ENCODE measurements at regions not wholly inside any gene's neighbourhood (a gene's known extent, or its start where the extent isn't known, plus 50 kb on each side); places are given as distances from the start of the nearest gene placed in this dataset.

DNA sequence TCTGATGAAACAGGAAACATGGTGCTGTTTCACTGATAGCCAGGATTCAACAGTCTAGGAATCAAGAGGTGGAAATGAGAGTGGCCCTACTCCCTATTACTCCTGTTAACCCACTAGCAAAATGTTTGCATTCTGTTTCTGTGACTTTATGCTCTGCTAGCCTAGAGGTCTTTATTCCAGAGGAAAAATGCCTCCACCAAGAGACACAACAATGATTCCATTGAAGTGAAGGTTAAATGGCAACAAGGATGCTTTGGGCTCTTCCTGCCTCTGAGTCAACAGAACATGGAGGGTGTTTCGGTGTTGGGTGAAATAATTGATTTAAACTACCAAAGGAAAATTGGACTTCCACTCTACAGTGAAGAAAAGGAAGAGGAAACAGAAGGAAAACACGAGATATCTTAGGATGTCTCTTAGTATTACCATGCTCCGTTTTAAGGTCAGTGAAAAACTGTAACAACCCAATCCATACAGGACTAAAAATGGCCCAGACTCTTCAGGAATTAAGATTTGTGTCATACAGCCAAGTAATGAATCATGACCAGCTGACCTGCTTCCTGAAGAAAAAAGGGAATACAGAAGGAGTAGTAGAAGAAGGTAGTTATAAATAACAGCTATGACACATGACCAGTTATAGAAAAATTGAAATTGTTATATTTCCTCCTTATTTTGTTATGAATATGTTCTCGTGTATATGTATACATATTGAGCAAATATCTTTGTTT lies 1237.8 kb downstream of the NCAM2 start:
- no peaks in the 10 kb centered on the region for H3K9me2 ChIP-seq (ENCODE audit: insufficient read depth)
- H3K4me3 ChIP-seq (replicated peaks in 1 of 2; ENCODE audit: low read depth in 1 of 2, low read length in 2 of 2): no peak overlapping the region
- H4K20me1 ChIP-seq (ENCODE audit: insufficient read depth): no peaks in the 10 kb centered on the region
- no TSS peak for BruUV-seq (replicated peaks)
- intact Hi-C loops (cut with micrococcal nuclease): no loop called here
- no peak overlapping the region for H3K27ac ChIP-seq (ENCODE audit: low read depth, low read length)
- H3K27me3 ChIP-seq (ENCODE audit: insufficient read depth, low read length): no peaks in the 10 kb centered on the region
- H3K9ac ChIP-seq (ENCODE audit: low read length): no peak overlapping the region
- ChIA-PET POLR2A (no interaction called here), RAD21 (ENCODE audit: low non-redundant PET in 1 of 2, low total read pairs in 2 of 2, uncharacterized antibody in 2 of 2, unreplicated experiment in 2 of 2) (no interaction called here), CTCF (no interaction called here)
- no peak overlapping the region for H2AFZ ChIP-seq (ENCODE audit: low read depth, low read length, poor library complexity, severe bottlenecking)
- H3K36me3 ChIP-seq (ENCODE audit: control insufficient read depth in 1 of 2, insufficient read depth in 2 of 2, low read length in 2 of 2): no peaks in the 10 kb centered on the region
- H3K4me2 ChIP-seq (ENCODE audit: low read length): no peak overlapping the region
- H3K79me2 ChIP-seq (ENCODE audit: insufficient read depth, low read length): no peaks in the 10 kb centered on the region
- DNase-seq (ENCODE audit: low read depth, low spot score) (no peak), ATAC-seq (no peak)
- TF ChIP-seq, protein P1, sequence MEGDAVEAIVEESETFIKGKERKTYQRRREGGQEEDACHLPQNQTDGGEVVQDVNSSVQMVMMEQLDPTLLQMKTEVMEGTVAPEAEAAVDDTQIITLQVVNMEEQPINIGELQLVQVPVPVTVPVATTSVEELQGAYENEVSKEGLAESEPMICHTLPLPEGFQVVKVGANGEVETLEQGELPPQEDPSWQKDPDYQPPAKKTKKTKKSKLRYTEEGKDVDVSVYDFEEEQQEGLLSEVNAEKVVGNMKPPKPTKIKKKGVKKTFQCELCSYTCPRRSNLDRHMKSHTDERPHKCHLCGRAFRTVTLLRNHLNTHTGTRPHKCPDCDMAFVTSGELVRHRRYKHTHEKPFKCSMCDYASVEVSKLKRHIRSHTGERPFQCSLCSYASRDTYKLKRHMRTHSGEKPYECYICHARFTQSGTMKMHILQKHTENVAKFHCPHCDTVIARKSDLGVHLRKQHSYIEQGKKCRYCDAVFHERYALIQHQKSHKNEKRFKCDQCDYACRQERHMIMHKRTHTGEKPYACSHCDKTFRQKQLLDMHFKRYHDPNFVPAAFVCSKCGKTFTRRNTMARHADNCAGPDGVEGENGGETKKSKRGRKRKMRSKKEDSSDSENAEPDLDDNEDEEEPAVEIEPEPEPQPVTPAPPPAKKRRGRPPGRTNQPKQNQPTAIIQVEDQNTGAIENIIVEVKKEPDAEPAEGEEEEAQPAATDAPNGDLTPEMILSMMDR (IDR thresholded peaks at IDR 0.05 in 2 of 3, conservative IDR thresholded peaks at IDR 0.05 in 1 of 3; ENCODE audit: borderline replicate concordance in 1 of 3, insufficient read depth in 1 of 3, low read depth in 2 of 3, low read length in 2 of 3): no peak
- TF ChIP-seq EGR1 (IDR thresholded peaks at IDR 0.05; ENCODE audit: low read depth): no peak
- no peak for TF ChIP-seq EZH2 (IDR thresholded peaks at IDR 0.05)
- TF ChIP-seq JUND (IDR thresholded peaks at IDR 0.05): no peak
- H3K4me1 ChIP-seq (ENCODE audit: control insufficient read depth in 1 of 2, insufficient read depth in 2 of 2, low read length in 2 of 2): no peaks in the 10 kb centered on the region
- H3K9me3 ChIP-seq (ENCODE audit: control insufficient read depth in 1 of 2, insufficient read depth in 1 of 2, low read depth in 1 of 2, low read length in 2 of 2): peaks cover 8 to 9% of the 10 kb centered on the region in 2 experiments; a peak in 2 of 4 replicates

DNA sequence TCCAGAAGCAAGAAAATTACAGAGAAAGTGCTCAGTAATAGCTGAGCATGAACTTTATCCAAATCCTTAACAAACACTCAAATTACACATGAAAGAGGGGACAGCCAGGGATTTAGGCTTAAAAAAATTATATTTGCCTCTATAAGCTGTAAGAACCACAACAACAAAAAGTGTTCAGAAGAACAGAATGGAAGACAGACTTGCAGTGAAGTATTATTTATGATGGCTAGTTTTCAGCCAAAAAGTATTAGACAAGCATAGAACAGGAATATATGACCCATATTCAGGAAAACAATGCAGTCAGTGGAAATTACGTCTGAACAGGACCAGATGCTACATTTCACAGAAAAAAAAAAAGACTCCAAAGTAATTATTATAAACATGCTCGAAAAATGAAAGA lies 1246.3 kb downstream of the NCAM2 start:
- ChIA-PET RAD21 (ENCODE audit: low non-redundant PET in 1 of 2, low total read pairs in 2 of 2, uncharacterized antibody in 2 of 2, unreplicated experiment in 2 of 2) (no interaction called here), CTCF (no interaction called here), POLR2A (no interaction called here)
- Histone ChIP-seq H3K9ac (ENCODE audit: low read length) (no peak overlapping the region), H3K4me3 (replicated peaks in 1 of 2; ENCODE audit: low read depth in 1 of 2, low read length in 2 of 2) (no peak overlapping the region), H3K9me3 (ENCODE audit: control insufficient read depth in 1 of 2, insufficient read depth in 1 of 2, low read depth in 1 of 2, low read length in 2 of 2) (peaks cover 9 to 12% of the 10 kb centered on the region in 2 experiments; a peak in 3 of 4 replicates), H3K27me3 (ENCODE audit: insufficient read depth, low read length) (no peaks in the 10 kb centered on the region), H3K4me2 (ENCODE audit: low read length) (no peak overlapping the region), H3K79me2 (ENCODE audit: insufficient read depth, low read length) (no peaks in the 10 kb centered on the region), H3K9me2 (ENCODE audit: insufficient read depth) (no peaks in the 10 kb centered on the region), H3K36me3 (ENCODE audit: control insufficient read depth in 1 of 2, insufficient read depth in 2 of 2, low read length in 2 of 2) (no peaks in the 10 kb centered on the region), H3K27ac (ENCODE audit: low read depth, low read length) (no peak overlapping the region), H3K4me1 (ENCODE audit: control insufficient read depth in 1 of 2, insufficient read depth in 2 of 2, low read length in 2 of 2) (no peaks in the 10 kb centered on the region), H4K20me1 (ENCODE audit: insufficient read depth) (no peaks in the 10 kb centered on the region), H2AFZ (ENCODE audit: low read depth, low read length, poor library complexity, severe bottlenecking) (no peak overlapping the region)
- intact Hi-C loops (cut with micrococcal nuclease): no loop called here
- DNase-seq (ENCODE audit: low read depth, low spot score) (no peak), ATAC-seq (no peak)
- no TSS peak for BruUV-seq (replicated peaks)
- no peak for TF ChIP-seq CBX3 (IDR thresholded peaks at IDR 0.05; ENCODE audit: low read depth)
- TF ChIP-seq ELF1 (IDR thresholded peaks at IDR 0.05; ENCODE audit: borderline replicate concordance, low read depth): no peak
- TF ChIP-seq, protein P2, sequence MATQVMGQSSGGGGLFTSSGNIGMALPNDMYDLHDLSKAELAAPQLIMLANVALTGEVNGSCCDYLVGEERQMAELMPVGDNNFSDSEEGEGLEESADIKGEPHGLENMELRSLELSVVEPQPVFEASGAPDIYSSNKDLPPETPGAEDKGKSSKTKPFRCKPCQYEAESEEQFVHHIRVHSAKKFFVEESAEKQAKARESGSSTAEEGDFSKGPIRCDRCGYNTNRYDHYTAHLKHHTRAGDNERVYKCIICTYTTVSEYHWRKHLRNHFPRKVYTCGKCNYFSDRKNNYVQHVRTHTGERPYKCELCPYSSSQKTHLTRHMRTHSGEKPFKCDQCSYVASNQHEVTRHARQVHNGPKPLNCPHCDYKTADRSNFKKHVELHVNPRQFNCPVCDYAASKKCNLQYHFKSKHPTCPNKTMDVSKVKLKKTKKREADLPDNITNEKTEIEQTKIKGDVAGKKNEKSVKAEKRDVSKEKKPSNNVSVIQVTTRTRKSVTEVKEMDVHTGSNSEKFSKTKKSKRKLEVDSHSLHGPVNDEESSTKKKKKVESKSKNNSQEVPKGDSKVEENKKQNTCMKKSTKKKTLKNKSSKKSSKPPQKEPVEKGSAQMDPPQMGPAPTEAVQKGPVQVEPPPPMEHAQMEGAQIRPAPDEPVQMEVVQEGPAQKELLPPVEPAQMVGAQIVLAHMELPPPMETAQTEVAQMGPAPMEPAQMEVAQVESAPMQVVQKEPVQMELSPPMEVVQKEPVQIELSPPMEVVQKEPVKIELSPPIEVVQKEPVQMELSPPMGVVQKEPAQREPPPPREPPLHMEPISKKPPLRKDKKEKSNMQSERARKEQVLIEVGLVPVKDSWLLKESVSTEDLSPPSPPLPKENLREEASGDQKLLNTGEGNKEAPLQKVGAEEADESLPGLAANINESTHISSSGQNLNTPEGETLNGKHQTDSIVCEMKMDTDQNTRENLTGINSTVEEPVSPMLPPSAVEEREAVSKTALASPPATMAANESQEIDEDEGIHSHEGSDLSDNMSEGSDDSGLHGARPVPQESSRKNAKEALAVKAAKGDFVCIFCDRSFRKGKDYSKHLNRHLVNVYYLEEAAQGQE (IDR thresholded peaks at IDR 0.05; ENCODE audit: low read depth): no peak
- TF ChIP-seq, protein P1 (IDR thresholded peaks at IDR 0.05 in 2 of 3, conservative IDR thresholded peaks at IDR 0.05 in 1 of 3; ENCODE audit: borderline replicate concordance in 1 of 3, insufficient read depth in 1 of 3, low read depth in 2 of 3, low read length in 2 of 3): no peak
- no peak for TF ChIP-seq SIN3A (IDR thresholded peaks at IDR 0.05; ENCODE audit: low read depth)

Measured in HCT116 (cell line).